ENCODE measurements at regions not wholly inside any gene's neighbourhood (a gene's known extent, or its start where the extent isn't known, plus 50 kb on each side); places are given as distances from the start of the nearest gene placed in this dataset.
"Not testable (repeated sequence)": the region's sequence is repeated elsewhere in the genome, so short reads cannot be mapped to it uniquely, and the experiment has no call there.

GRCh38 chr13:38452656-38453055 is 103.0 kb downstream of the UFM1 start:
- Mint-ChIP-seq H3K4me1 (ENCODE audit: unreplicated experiment) (no peaks in the 10 kb centered on the region), H3K36me3 (ENCODE audit: unreplicated experiment) (no peaks in the 10 kb centered on the region), H3K27me3 (ENCODE audit: unreplicated experiment) (peaks cover 5% of the 10 kb centered on the region), H3K9me3 (ENCODE audit: unreplicated experiment) (no peaks in the 10 kb centered on the region), H3K4me3 (ENCODE audit: unreplicated experiment) (no peak overlapping the region), H3K27ac (ENCODE audit: unreplicated experiment) (no peak overlapping the region)
- no peak for DNase-seq (ENCODE audit: extremely low spot score, unreplicated experiment)
- TF ChIP-seq CTCF (IDR thresholded peaks at IDR 0.05), result no peak

DNA sequence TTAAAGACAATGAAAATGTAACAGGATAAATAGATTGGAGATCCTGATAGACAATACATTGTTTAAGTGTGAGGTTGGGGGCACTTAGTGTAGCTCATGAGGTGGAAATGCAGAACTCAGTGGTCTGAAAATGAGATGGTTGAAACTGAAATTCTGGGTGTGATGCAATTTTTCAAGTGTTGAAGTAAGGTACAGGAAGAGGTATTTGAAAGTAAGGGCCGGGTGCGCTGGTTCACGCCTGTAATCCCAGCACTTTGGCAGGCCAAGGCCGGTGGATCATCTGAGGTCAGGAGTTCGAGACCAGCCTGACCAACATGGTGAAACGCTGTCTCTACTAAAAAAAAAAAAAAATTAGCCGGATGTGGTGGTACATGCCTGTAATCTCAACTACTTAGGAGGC is 113.0 kb downstream of the UFM1 start:
- Mint-ChIP-seq H3K36me3 (ENCODE audit: unreplicated experiment) (no peaks in the 10 kb centered on the region), H3K27ac (ENCODE audit: unreplicated experiment) (no peak overlapping the region)
- no peak for DNase-seq (ENCODE audit: extremely low spot score, unreplicated experiment)

GRCh38 chr13:38463048-38463447 is 113.4 kb downstream of the UFM1 start:
- Mint-ChIP-seq H3K4me3 (ENCODE audit: unreplicated experiment) (no peak overlapping the region), H3K36me3 (ENCODE audit: unreplicated experiment) (no peaks in the 10 kb centered on the region), H3K27me3 (ENCODE audit: unreplicated experiment) (peaks cover 3% of the 10 kb centered on the region), H3K9me3 (ENCODE audit: unreplicated experiment) (peaks cover 10% of the 10 kb centered on the region), H3K27ac (ENCODE audit: unreplicated experiment) (no peak overlapping the region), H3K4me1 (ENCODE audit: unreplicated experiment) (no peaks in the 10 kb centered on the region)
- no peak for TF ChIP-seq CTCF (IDR thresholded peaks at IDR 0.05)
- DNase-seq (ENCODE audit: extremely low spot score, unreplicated experiment), result no peak

More for the DNA sequence above, 113.0 kb downstream of the UFM1 start:
- H3K9me3 Mint-ChIP-seq (ENCODE audit: unreplicated experiment), result peaks cover 10% of the 10 kb centered on the region
- H3K4me1 Mint-ChIP-seq (ENCODE audit: unreplicated experiment), result no peaks in the 10 kb centered on the region
- peaks cover 3% of the 10 kb centered on the region for H3K27me3 Mint-ChIP-seq (ENCODE audit: unreplicated experiment)
- H3K4me3 Mint-ChIP-seq (ENCODE audit: unreplicated experiment), result no peak overlapping the region
- TF ChIP-seq CTCF (IDR thresholded peaks at IDR 0.05), result no peak

- H3K4me1 Mint-ChIP-seq (ENCODE audit: unreplicated experiment); H3K4me3 Mint-ChIP-seq (ENCODE audit: unreplicated experiment); H3K27ac Mint-ChIP-seq (ENCODE audit: unreplicated experiment); H3K27me3 Mint-ChIP-seq (ENCODE audit: unreplicated experiment); DNase-seq (ENCODE audit: extremely low spot score, unreplicated experiment); H3K36me3 Mint-ChIP-seq (ENCODE audit: unreplicated experiment); H3K9me3 Mint-ChIP-seq (ENCODE audit: unreplicated experiment): not testable (repeated sequence)
These were observed 122.8 kb downstream of the UFM1 start for GRCh38 chr13:38472411-38472810.

- no peak overlapping the region for H3K27ac Mint-ChIP-seq (ENCODE audit: unreplicated experiment)
- H3K27me3 Mint-ChIP-seq (ENCODE audit: unreplicated experiment), result no peaks in the 10 kb centered on the region
- H3K4me3 Mint-ChIP-seq (ENCODE audit: unreplicated experiment), result no peak overlapping the region
- H3K9me3 Mint-ChIP-seq (ENCODE audit: unreplicated experiment), result no peaks in the 10 kb centered on the region
- no peaks in the 10 kb centered on the region for H3K36me3 Mint-ChIP-seq (ENCODE audit: unreplicated experiment)
- no peak for DNase-seq (ENCODE audit: extremely low spot score, unreplicated experiment)
- TF ChIP-seq CTCF (IDR thresholded peaks at IDR 0.05), result no peak
- H3K4me1 Mint-ChIP-seq (ENCODE audit: unreplicated experiment), result no peaks in the 10 kb centered on the region
These were observed 123.7 kb downstream of the UFM1 start for GRCh38 chr13:38473305-38473704.

- DNase-seq (ENCODE audit: extremely low spot score, unreplicated experiment), result no peak
- Mint-ChIP-seq H3K27me3 (ENCODE audit: unreplicated experiment) (peaks cover 8% of the 10 kb centered on the region), H3K4me3 (ENCODE audit: unreplicated experiment) (no peak overlapping the region), H3K4me1 (ENCODE audit: unreplicated experiment) (no peaks in the 10 kb centered on the region), H3K36me3 (ENCODE audit: unreplicated experiment) (no peaks in the 10 kb centered on the region), H3K9me3 (ENCODE audit: unreplicated experiment) (no peaks in the 10 kb centered on the region), H3K27ac (ENCODE audit: unreplicated experiment) (no peak overlapping the region)
- TF ChIP-seq CTCF (IDR thresholded peaks at IDR 0.05), result no peak
These were observed 128.0 kb downstream of the UFM1 start for GRCh38 chr13:38477676-38478075.

All from osteocyte (in vitro differentiated cells).